ENCODE measurements at regions not wholly inside any gene's neighbourhood (a gene's known extent, or its start where the extent isn't known, plus 50 kb on each side); places are given as distances from the start of the nearest gene placed in this dataset.
"Not testable (repeated sequence)": the region's sequence is repeated elsewhere in the genome, so short reads cannot be mapped to it uniquely, and the experiment has no call there.

GRCh38 chr2:131425231-131425941, 50.5 kb upstream of the TUBA3D start:
- peaks cover 7% of the 10 kb centered on the region for H3K4me1 Mint-ChIP-seq (ENCODE audit: low read depth)
- peaks cover 74% of the 10 kb centered on the region for H3K27me3 Mint-ChIP-seq (ENCODE audit: low read depth)
- H3K27ac Mint-ChIP-seq = peak overlapping the region; percentile 17
- no peak for DNase-seq (ENCODE audit: low spot score)
- no peaks in the 10 kb centered on the region for H3K36me3 Mint-ChIP-seq (ENCODE audit: low read depth)
- no peaks in the 10 kb centered on the region for H3K9me3 Mint-ChIP-seq
- peak overlapping the region; percentile 68 for H3K4me3 Mint-ChIP-seq

- not testable (repeated sequence) for H3K9me3 Mint-ChIP-seq; H3K27ac Mint-ChIP-seq; H3K36me3 Mint-ChIP-seq (ENCODE audit: low read depth); H3K4me1 Mint-ChIP-seq (ENCODE audit: low read depth); DNase-seq (ENCODE audit: low spot score)
- Mint-ChIP-seq H3K27me3 (ENCODE audit: low read depth) (peaks cover 70% of the 10 kb centered on the region), H3K4me3 (peak overlapping the region; percentile 52)
These were observed 51.3 kb upstream of the TUBA3D start for GRCh38 chr2:131424605-131425114.

GRCh38 chr2:131420751-131421150, 55.2 kb upstream of the TUBA3D start:
- not testable (repeated sequence) for H3K36me3 Mint-ChIP-seq (ENCODE audit: low read depth); DNase-seq (ENCODE audit: low spot score); H3K4me3 Mint-ChIP-seq; H3K4me1 Mint-ChIP-seq (ENCODE audit: low read depth); H3K27ac Mint-ChIP-seq; H3K9me3 Mint-ChIP-seq
- H3K27me3 Mint-ChIP-seq (ENCODE audit: low read depth) = peaks cover 55% of the 10 kb centered on the region

GRCh38 chr2:131419441-131419840, 55.5 kb upstream of the RAB6D start:
- Mint-ChIP-seq H3K27ac (no peak overlapping the region), H3K27me3 (ENCODE audit: low read depth) (peaks cover 52% of the 10 kb centered on the region), H3K4me3 (no peak overlapping the region), H3K9me3 (no peaks in the 10 kb centered on the region), H3K4me1 (ENCODE audit: low read depth) (no peaks in the 10 kb centered on the region), H3K36me3 (ENCODE audit: low read depth) (no peaks in the 10 kb centered on the region)
- no peak for DNase-seq (ENCODE audit: low spot score)

- H3K27ac Mint-ChIP-seq = no peak overlapping the region
These were observed 54.7 kb upstream of the RAB6D start for GRCh38 chr2:131418625-131419024.

GRCh38 chr2:131417886-131418285, 53.9 kb upstream of the RAB6D start:
- H3K4me1 Mint-ChIP-seq (ENCODE audit: low read depth) = peaks cover 2% of the 10 kb centered on the region
- peaks cover 41% of the 10 kb centered on the region for H3K27me3 Mint-ChIP-seq (ENCODE audit: low read depth)
- no peaks in the 10 kb centered on the region for H3K9me3 Mint-ChIP-seq
- no peak overlapping the region for H3K4me3 Mint-ChIP-seq
- H3K27ac Mint-ChIP-seq = no peak overlapping the region
- no peaks in the 10 kb centered on the region for H3K36me3 Mint-ChIP-seq (ENCODE audit: low read depth)
- DNase-seq (ENCODE audit: low spot score) = no peak

More at GRCh38 chr2:131418625-131419024, 54.7 kb upstream of the RAB6D start:
- peaks cover 44% of the 10 kb centered on the region for H3K27me3 Mint-ChIP-seq (ENCODE audit: low read depth)
- H3K9me3 Mint-ChIP-seq = no peaks in the 10 kb centered on the region
- H3K4me3 Mint-ChIP-seq = no peak overlapping the region
- no peaks in the 10 kb centered on the region for H3K4me1 Mint-ChIP-seq (ENCODE audit: low read depth)
- no peak for DNase-seq (ENCODE audit: low spot score)
- no peaks in the 10 kb centered on the region for H3K36me3 Mint-ChIP-seq (ENCODE audit: low read depth)

- DNase-seq (ENCODE audit: low spot score) = no peak
- H3K4me3 Mint-ChIP-seq = no peak overlapping the region
- H3K36me3 Mint-ChIP-seq (ENCODE audit: low read depth) = no peaks in the 10 kb centered on the region
- H3K4me1 Mint-ChIP-seq (ENCODE audit: low read depth) = peaks cover 7% of the 10 kb centered on the region
- H3K27ac Mint-ChIP-seq = no peak overlapping the region
- H3K27me3 Mint-ChIP-seq (ENCODE audit: low read depth) = peaks cover 27% of the 10 kb centered on the region
- H3K9me3 Mint-ChIP-seq = no peaks in the 10 kb centered on the region
These were observed 49.8 kb upstream of the RAB6D start for GRCh38 chr2:131413785-131414184.
